PC-3 (cell line): ENCODE measurements at regions not wholly inside any gene's neighbourhood (a gene's known extent, or its start where the extent isn't known, plus 50 kb on each side); places are given as distances from the start of the nearest gene placed in this dataset.

ENCODE experiments used
- EZH2 ChIP-seq: fragments of 300-600 bp; sonication (generic); IDR thresholded peaks from one replicate; pipeline ENCODE4 v1.6.1; 2017; ENCODE audit warnings: antibody characterized with exemption, mild to moderate bottlenecking, low read length; ENCODE audit not compliant: unreplicated experiment
- EZH2phosphoT487 ChIP-seq: fragments of 300-600 bp; sonication (generic); IDR thresholded peaks from 2 replicates; pipeline ENCODE4 v1.6.1; 2018; ENCODE audit warnings: mild to moderate bottlenecking, antibody characterized with exemption, low read length, borderline replicate concordance
- TF ChIP-seq, protein P1 (sequence below): fragments of 300-600 bp; sonication (generic); conservative IDR thresholded peaks from 2 replicates; pipeline ENCODE4 v1.5.1; 2017; ENCODE audit warnings: antibody characterized with exemption, low read depth, mild to moderate bottlenecking, low read length

DNA sequence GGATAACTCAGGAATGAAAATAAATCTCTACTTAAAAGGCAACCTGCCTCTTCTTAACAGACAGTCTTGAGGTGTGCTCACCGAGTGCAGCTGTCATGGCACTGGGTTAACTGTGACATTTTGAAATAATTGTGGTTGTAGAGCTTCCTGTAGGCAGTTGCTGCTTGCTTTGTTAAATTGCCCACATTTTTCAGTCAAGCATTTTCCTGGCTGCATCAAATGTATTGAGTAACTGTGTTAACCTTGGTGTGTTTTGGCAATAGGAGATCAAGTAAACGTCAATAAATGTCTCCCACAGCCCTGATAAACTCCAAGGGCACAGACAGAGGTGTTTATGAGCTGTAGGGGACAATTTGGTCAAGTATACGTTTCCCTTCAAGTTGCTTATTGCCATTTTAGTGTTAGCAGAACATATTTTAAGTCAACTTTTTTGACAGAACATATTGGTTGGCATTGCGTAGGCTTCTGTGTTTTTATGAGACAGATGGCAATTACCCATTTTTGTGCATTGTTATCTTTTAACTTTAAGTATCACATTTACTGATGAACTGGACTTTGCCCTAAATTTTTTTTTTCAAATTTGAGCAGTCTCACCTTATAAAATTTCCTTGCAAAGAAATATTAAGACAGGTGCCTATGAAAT lies 527.4 kb downstream of the C4orf33 start:
- TF ChIP-seq EZH2phosphoT487 (no peak), EZH2 (no peak)
- TF ChIP-seq, protein P1, sequence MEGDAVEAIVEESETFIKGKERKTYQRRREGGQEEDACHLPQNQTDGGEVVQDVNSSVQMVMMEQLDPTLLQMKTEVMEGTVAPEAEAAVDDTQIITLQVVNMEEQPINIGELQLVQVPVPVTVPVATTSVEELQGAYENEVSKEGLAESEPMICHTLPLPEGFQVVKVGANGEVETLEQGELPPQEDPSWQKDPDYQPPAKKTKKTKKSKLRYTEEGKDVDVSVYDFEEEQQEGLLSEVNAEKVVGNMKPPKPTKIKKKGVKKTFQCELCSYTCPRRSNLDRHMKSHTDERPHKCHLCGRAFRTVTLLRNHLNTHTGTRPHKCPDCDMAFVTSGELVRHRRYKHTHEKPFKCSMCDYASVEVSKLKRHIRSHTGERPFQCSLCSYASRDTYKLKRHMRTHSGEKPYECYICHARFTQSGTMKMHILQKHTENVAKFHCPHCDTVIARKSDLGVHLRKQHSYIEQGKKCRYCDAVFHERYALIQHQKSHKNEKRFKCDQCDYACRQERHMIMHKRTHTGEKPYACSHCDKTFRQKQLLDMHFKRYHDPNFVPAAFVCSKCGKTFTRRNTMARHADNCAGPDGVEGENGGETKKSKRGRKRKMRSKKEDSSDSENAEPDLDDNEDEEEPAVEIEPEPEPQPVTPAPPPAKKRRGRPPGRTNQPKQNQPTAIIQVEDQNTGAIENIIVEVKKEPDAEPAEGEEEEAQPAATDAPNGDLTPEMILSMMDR: no peak
